HEK293 (cell line): ENCODE measurements at regions not wholly inside any gene's neighbourhood (a gene's known extent, or its start where the extent isn't known, plus 50 kb on each side); places are given as distances from the start of the nearest gene placed in this dataset.

Experiments
- CTCF ChIA-PET: fragments of 350-600 bp; formaldehyde crosslinking; extraction: SDS; loops from one replicate; lab custom pipeline; 2021; ENCODE audit warnings: antibody characterized with exemption; lab: Yijun Ruan, JAX
- POLR2A ChIA-PET: fragments of 300-600 bp; formaldehyde crosslinking; extraction: SDS; loops from one replicate; lab custom pipeline; 2020; ENCODE audit warnings: antibody characterized with exemption, inconsistent platforms; lab: Yijun Ruan, JAX
- H3K27ac ChIP-seq: fragments of 200-500 bp; sonication (Bioruptor generic); 2 replicates; pipeline ENCODE4 v1.5.1; 2014; ENCODE audit warnings: low read depth, low read length, control low read depth, inconsistent platforms; ENCODE audit errors: extremely low read depth
- H3K36me3 ChIP-seq, 2 experiments: fragments of 200-500 bp in 1 of 2; sonication (Bioruptor generic) in 1 of 2; 1 replicate in 1 of 2; 2 replicates in 1 of 2; pipeline ENCODE4 v1.5.1; 2014 to 2017; ENCODE audit warnings: inconsistent platforms in 2 of 2, low read length in 2 of 2; ENCODE audit not compliant: control insufficient read depth in 2 of 2, insufficient read depth in 1 of 2
- H3K4me1 ChIP-seq: fragments of 200-500 bp; sonication (Bioruptor generic); 2 replicates; pipeline ENCODE4 v1.5.1; 2014; ENCODE audit warnings: mild to moderate bottlenecking, low read length, inconsistent platforms; ENCODE audit not compliant: control insufficient read depth, insufficient read depth
- H3K4me3 ChIP-seq: 2 replicates; pipeline ENCODE4 v1.5.1; 2011; ENCODE audit warnings: low read depth, mild to moderate bottlenecking, control low read depth, low read length, moderate library complexity
- H3K9me3 ChIP-seq: fragments of 200-500 bp; sonication (Bioruptor generic); 2 replicates; pipeline ENCODE4 v1.5.1; 2014; ENCODE audit warnings: low read depth, low read length, inconsistent platforms; ENCODE audit not compliant: control insufficient read depth, insufficient read depth
- GFI1B ChIP-seq: fragments of 450-650 bp; formaldehyde crosslinking; IDR thresholded peaks from 2 replicates; pipeline ENCODE4 v1.5.1; 2016; ENCODE audit warnings: missing biosample characterization, missing genetic modification characterization
- KLF1 ChIP-seq: fragments of 450-650 bp; formaldehyde crosslinking; IDR thresholded peaks from 2 replicates; pipeline ENCODE4 v1.5.1; 2016; ENCODE audit warnings: missing biosample characterization, missing genetic modification characterization
- REPIN1 ChIP-seq: fragments of 450-650 bp; formaldehyde crosslinking; IDR thresholded peaks from 2 replicates; pipeline ENCODE4 v1.5.1; 2017; ENCODE audit warnings: missing biosample characterization, missing genetic modification characterization, low read depth
- TRIM28 ChIP-seq: IDR thresholded peaks from 2 replicates; pipeline ENCODE4 v1.6.1; 2011; ENCODE audit warnings: low read length, control low read depth, borderline replicate concordance
- ZBTB8A ChIP-seq: fragments of 450-650 bp; formaldehyde crosslinking; IDR thresholded peaks from 2 replicates; pipeline ENCODE4 v1.5.1; 2016; ENCODE audit warnings: missing biosample characterization, missing genetic modification characterization
- ZFP69B ChIP-seq: fragments of 450-650 bp; formaldehyde crosslinking; IDR thresholded peaks from 2 replicates; pipeline ENCODE4 v1.5.1; 2016; ENCODE audit warnings: missing biosample characterization, missing genetic modification characterization
- ZNF10 ChIP-seq: fragments of 450-650 bp; formaldehyde crosslinking; IDR thresholded peaks from 2 replicates; pipeline ENCODE4 v1.5.1; 2017; ENCODE audit warnings: missing biosample characterization, missing genetic modification characterization
- ZNF140 ChIP-seq: fragments of 450-650 bp; formaldehyde crosslinking; IDR thresholded peaks from 2 replicates; pipeline ENCODE4 v1.5.1; 2016; ENCODE audit warnings: missing biosample characterization, missing genetic modification characterization
- ZNF223 ChIP-seq: fragments of 450-650 bp; formaldehyde crosslinking; IDR thresholded peaks from 2 replicates; pipeline ENCODE4 v1.5.1; 2016; ENCODE audit warnings: missing biosample characterization, missing genetic modification characterization
- ZNF324 ChIP-seq: fragments of 450-650 bp; formaldehyde crosslinking; IDR thresholded peaks from 2 replicates; pipeline ENCODE4 v1.5.1; 2016; ENCODE audit warnings: missing biosample characterization, missing genetic modification characterization
- ZNF335 ChIP-seq: fragments of 450-650 bp; formaldehyde crosslinking; conservative IDR thresholded peaks from 2 replicates; pipeline ENCODE4 v1.5.1; 2016; ENCODE audit warnings: missing biosample characterization, missing genetic modification characterization
- ZNF341 ChIP-seq: fragments of 450-650 bp; formaldehyde crosslinking; IDR thresholded peaks from 2 replicates; pipeline ENCODE4; 2016; ENCODE audit warnings: low read depth, missing biosample characterization, missing genetic modification characterization
- ZNF529 ChIP-seq: fragments of 450-650 bp; formaldehyde crosslinking; IDR thresholded peaks from 2 replicates; pipeline ENCODE4 v1.5.1; 2017; ENCODE audit warnings: missing genetic modification characterization, missing biosample characterization; ENCODE audit not compliant: insufficient replicate concordance
- ZNF571 ChIP-seq: fragments of 450-650 bp; formaldehyde crosslinking; IDR thresholded peaks from 2 replicates; pipeline ENCODE4 v1.5.0; 2017; ENCODE audit warnings: missing biosample characterization, missing genetic modification characterization
- ZNF585B ChIP-seq: fragments of 450-650 bp; formaldehyde crosslinking; IDR thresholded peaks from 2 replicates; pipeline ENCODE4 v1.5.1; 2016; ENCODE audit warnings: missing biosample characterization, missing genetic modification characterization
- ZNF658 ChIP-seq: fragments of 450-650 bp; formaldehyde crosslinking; IDR thresholded peaks from 2 replicates; pipeline ENCODE4; 2016; ENCODE audit warnings: missing biosample characterization, missing genetic modification characterization
- ZNF768 ChIP-seq: fragments of 450-650 bp; formaldehyde crosslinking; IDR thresholded peaks from 2 replicates; pipeline ENCODE4 v1.5.1; 2018; ENCODE audit warnings: missing biosample characterization, mild to moderate bottlenecking, missing genetic modification characterization
- ZNF776 ChIP-seq: fragments of 450-650 bp; formaldehyde crosslinking; IDR thresholded peaks from 2 replicates; pipeline ENCODE4 v1.5.0; 2017; ENCODE audit warnings: missing biosample characterization, missing genetic modification characterization, borderline replicate concordance
- ZNF791 ChIP-seq: fragments of 450-650 bp; formaldehyde crosslinking; IDR thresholded peaks from 2 replicates; pipeline ENCODE4 v1.5.1; 2016; ENCODE audit warnings: missing biosample characterization, missing genetic modification characterization
- TF ChIP-seq, protein P1 (sequence below): fragments of 450-650 bp; formaldehyde crosslinking; IDR thresholded peaks from 2 replicates; pipeline ENCODE4 v1.5.1; 2016; ENCODE audit warnings: missing biosample characterization, missing genetic modification characterization
- TF ChIP-seq, protein P2 (sequence below): fragments of 450-650 bp; formaldehyde crosslinking; IDR thresholded peaks from 2 replicates; pipeline ENCODE4 v1.5.1; 2016; ENCODE audit warnings: missing biosample characterization, missing genetic modification characterization, low read depth
- TF ChIP-seq, protein P3 (sequence below): fragments of 450-650 bp; formaldehyde crosslinking; IDR thresholded peaks from 2 replicates; pipeline ENCODE4 v1.5.1; 2016; ENCODE audit warnings: missing biosample characterization, missing genetic modification characterization
- TF ChIP-seq, protein P4 (sequence below): fragments of 450-650 bp; formaldehyde crosslinking; IDR thresholded peaks from 2 replicates; pipeline ENCODE4 v1.5.0; 2017; ENCODE audit warnings: missing biosample characterization, missing genetic modification characterization, borderline replicate concordance
- TF ChIP-seq, protein P5 (sequence below): fragments of 450-650 bp; formaldehyde crosslinking; IDR thresholded peaks from 2 replicates; pipeline ENCODE4 v1.5.1; 2017; ENCODE audit warnings: missing biosample characterization, missing genetic modification characterization
- TF ChIP-seq, protein P6 (sequence below): fragments of 450-650 bp; formaldehyde crosslinking; IDR thresholded peaks from 2 replicates; pipeline ENCODE4 v1.5.1; 2017; ENCODE audit warnings: missing biosample characterization, mild to moderate bottlenecking, missing genetic modification characterization, moderate library complexity

DNA sequence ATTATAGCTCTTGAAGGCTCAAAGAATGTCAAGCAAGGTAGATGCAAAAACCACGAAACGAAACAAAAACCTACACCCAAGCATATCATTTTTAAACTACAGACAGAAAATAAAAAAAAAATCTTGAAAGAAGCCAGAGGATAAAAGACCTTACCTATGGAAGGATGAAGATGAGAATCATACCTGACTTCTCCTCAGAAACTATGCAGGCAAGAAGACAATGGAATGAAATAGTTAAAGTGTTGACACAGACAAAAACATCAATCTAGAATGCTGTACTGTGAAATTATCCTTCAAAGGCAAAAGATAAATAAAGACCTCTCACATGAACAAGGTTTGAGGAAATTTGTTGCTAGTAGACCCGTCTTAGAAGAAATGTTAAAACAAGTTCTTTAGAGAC, 372.0 kb downstream of the ZIC4 start:
- TF ChIP-seq ZNF585B (tag by site-specific recombination) (no peak), TRIM28 (peak; percentile 37; the same call in 1 of the 2 replicates), ZNF791 (tag by site-specific recombination) (no peak), ZFP69B (tag by site-specific recombination) (no peak), ZNF10 (no peak)
- TF ChIP-seq, protein P1, sequence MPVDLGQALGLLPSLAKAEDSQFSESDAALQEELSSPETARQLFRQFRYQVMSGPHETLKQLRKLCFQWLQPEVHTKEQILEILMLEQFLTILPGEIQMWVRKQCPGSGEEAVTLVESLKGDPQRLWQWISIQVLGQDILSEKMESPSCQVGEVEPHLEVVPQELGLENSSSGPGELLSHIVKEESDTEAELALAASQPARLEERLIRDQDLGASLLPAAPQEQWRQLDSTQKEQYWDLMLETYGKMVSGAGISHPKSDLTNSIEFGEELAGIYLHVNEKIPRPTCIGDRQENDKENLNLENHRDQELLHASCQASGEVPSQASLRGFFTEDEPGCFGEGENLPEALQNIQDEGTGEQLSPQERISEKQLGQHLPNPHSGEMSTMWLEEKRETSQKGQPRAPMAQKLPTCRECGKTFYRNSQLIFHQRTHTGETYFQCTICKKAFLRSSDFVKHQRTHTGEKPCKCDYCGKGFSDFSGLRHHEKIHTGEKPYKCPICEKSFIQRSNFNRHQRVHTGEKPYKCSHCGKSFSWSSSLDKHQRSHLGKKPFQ (tag by site-specific recombination) = no peak
- TF ChIP-seq, all 188 proteins: peak for 1
- H3K4me1 ChIP-seq = no peaks in the 10 kb centered on the region
- POLR2A ChIA-PET = no interaction called here
- H3K27ac ChIP-seq = no peak overlapping the region
- no peaks in the 10 kb centered on the region for H3K36me3 ChIP-seq
- no peaks in the 10 kb centered on the region for H3K9me3 ChIP-seq
- CTCF ChIA-PET = no interaction called here
- no peak overlapping the region for H3K4me3 ChIP-seq

DNA sequence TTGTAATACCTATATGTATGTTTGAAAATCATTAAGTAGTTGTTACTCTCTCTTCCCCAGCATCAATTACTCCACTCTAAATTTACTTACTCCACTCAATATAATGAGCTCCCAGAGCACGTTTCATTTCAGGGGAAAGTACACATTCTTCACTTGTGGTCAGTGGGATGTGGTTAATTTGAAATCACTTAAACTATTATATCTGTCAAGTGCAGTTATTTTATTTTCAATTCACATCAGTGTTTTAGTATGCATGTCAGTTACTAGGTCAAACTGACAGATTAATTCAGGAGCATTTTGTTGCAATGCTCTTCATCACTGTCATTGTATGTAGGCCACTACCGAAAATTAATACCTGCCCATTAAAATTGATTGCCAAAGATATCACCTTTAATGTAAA, 376.1 kb downstream of the ZIC4 start:
- H3K36me3 ChIP-seq = no peaks in the 10 kb centered on the region
- CTCF ChIA-PET = no interaction called here
- POLR2A ChIA-PET = no interaction called here
- H3K9me3 ChIP-seq = no peaks in the 10 kb centered on the region
- H3K27ac ChIP-seq = no peak overlapping the region
- no peak overlapping the region for H3K4me3 ChIP-seq
- H3K4me1 ChIP-seq = no peaks in the 10 kb centered on the region
- TF ChIP-seq ZNF324 (no peak), ZNF140 (tag by site-specific recombination) (no peak), ZNF223 (no peak), KLF1 (tag by site-specific recombination) (no peak), ZNF768 (tag by site-specific recombination) (no peak), ZNF658 (tag by site-specific recombination) (no peak), REPIN1 (tag by site-specific recombination) (no peak), ZNF529 (no peak), ZNF341 (tag by site-specific recombination) (no peak), ZNF571 (tag by site-specific recombination) (no peak), ZNF776 (no peak), GFI1B (tag by site-specific recombination) (no peak), ZNF335 (no peak), ZBTB8A (tag by site-specific recombination) (no peak)
- TF ChIP-seq, protein P2, sequence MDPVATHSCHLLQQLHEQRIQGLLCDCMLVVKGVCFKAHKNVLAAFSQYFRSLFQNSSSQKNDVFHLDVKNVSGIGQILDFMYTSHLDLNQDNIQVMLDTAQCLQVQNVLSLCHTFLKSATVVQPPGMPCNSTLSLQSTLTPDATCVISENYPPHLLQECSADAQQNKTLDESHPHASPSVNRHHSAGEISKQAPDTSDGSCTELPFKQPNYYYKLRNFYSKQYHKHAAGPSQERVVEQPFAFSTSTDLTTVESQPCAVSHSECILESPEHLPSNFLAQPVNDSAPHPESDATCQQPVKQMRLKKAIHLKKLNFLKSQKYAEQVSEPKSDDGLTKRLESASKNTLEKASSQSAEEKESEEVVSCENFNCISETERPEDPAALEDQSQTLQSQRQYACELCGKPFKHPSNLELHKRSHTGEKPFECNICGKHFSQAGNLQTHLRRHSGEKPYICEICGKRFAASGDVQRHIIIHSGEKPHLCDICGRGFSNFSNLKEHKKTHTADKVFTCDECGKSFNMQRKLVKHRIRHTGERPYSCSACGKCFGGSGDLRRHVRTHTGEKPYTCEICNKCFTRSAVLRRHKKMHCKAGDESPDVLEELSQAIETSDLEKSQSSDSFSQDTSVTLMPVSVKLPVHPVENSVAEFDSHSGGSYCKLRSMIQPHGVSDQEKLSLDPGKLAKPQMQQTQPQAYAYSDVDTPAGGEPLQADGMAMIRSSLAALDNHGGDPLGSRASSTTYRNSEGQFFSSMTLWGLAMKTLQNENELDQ (tag by site-specific recombination) = no peak
- TF ChIP-seq, protein P3, sequence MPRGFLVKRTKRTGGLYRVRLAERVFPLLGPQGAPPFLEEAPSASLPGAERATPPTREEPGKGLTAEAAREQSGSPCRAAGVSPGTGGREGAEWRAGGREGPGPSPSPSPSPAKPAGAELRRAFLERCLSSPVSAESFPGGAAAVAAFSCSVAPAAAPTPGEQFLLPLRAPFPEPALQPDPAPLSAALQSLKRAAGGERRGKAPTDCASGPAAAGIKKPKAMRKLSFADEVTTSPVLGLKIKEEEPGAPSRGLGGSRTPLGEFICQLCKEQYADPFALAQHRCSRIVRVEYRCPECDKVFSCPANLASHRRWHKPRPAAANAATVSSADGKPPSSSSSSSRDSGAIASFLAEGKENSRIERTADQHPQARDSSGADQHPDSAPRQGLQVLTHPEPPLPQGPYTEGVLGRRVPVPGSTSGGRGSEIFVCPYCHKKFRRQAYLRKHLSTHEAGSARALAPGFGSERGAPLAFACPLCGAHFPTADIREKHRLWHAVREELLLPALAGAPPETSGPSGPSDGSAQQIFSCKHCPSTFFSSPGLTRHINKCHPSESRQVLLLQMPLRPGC (tag by site-specific recombination) = no peak
- TF ChIP-seq, protein P4, sequence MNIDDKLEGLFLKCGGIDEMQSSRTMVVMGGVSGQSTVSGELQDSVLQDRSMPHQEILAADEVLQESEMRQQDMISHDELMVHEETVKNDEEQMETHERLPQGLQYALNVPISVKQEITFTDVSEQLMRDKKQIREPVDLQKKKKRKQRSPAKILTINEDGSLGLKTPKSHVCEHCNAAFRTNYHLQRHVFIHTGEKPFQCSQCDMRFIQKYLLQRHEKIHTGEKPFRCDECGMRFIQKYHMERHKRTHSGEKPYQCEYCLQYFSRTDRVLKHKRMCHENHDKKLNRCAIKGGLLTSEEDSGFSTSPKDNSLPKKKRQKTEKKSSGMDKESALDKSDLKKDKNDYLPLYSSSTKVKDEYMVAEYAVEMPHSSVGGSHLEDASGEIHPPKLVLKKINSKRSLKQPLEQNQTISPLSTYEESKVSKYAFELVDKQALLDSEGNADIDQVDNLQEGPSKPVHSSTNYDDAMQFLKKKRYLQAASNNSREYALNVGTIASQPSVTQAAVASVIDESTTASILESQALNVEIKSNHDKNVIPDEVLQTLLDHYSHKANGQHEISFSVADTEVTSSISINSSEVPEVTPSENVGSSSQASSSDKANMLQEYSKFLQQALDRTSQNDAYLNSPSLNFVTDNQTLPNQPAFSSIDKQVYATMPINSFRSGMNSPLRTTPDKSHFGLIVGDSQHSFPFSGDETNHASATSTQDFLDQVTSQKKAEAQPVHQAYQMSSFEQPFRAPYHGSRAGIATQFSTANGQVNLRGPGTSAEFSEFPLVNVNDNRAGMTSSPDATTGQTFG = no peak
- TF ChIP-seq, protein P5, sequence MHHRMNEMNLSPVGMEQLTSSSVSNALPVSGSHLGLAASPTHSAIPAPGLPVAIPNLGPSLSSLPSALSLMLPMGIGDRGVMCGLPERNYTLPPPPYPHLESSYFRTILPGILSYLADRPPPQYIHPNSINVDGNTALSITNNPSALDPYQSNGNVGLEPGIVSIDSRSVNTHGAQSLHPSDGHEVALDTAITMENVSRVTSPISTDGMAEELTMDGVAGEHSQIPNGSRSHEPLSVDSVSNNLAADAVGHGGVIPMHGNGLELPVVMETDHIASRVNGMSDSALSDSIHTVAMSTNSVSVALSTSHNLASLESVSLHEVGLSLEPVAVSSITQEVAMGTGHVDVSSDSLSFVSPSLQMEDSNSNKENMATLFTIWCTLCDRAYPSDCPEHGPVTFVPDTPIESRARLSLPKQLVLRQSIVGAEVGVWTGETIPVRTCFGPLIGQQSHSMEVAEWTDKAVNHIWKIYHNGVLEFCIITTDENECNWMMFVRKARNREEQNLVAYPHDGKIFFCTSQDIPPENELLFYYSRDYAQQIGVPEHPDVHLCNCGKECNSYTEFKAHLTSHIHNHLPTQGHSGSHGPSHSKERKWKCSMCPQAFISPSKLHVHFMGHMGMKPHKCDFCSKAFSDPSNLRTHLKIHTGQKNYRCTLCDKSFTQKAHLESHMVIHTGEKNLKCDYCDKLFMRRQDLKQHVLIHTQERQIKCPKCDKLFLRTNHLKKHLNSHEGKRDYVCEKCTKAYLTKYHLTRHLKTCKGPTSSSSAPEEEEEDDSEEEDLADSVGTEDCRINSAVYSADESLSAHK (tag by site-specific recombination) = no peak
- TF ChIP-seq, protein P6, sequence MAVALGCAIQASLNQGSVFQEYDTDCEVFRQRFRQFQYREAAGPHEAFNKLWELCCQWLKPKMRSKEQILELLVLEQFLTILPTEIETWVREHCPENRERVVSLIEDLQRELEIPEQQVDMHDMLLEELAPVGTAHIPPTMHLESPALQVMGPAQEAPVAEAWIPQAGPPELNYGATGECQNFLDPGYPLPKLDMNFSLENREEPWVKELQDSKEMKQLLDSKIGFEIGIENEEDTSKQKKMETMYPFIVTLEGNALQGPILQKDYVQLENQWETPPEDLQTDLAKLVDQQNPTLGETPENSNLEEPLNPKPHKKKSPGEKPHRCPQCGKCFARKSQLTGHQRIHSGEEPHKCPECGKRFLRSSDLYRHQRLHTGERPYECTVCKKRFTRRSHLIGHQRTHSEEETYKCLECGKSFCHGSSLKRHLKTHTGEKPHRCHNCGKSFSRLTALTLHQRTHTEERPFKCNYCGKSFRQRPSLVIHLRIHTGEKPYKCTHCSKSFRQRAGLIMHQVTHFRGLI = no peak
